ENCODE measurements at regions not wholly inside any gene's neighbourhood (a gene's known extent, or its start where the extent isn't known, plus 50 kb on each side); places are given as distances from the start of the nearest gene placed in this dataset.
"Not testable (repeated sequence)": the region's sequence is repeated elsewhere in the genome, so short reads cannot be mapped to it uniquely, and the experiment has no call there.

DNA sequence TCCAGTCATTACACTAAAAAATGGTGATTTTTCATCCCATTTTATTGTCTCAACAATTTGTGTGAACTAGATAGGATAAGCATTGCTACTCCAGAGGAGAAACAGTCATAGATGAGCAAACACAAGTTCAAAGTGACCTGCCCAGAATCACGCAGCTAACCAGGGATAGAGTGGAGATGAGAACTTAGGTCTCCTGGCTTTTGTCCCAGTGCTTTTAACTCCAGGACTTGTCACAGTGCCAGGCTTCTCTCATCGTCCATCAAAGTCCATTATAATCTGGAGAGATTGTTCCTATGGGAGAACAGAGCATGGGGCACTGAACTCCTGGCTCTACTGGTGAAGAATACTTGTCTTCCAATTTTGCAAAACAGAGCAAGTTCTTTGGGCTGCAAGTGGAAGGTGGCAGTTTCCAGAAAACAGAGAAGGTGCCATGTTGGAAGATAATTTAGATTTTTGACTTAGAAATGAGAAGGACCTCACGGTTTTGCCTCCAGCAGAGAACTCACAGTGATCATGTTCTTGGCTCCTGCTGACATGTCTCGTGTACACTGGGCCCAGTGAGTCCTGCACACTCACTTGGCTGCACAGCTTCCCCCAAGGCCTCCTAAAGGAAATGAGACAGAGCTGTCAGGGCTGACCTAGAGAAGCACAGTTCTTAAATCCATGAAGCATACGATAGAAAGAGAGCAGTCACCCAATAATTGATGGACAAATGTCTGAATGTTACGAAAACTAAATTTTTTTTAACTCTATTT is 322.9 kb upstream of the NRP1 start:
- H3K4me3 ChIP-seq (ENCODE audit: low read depth, poor library complexity, severe bottlenecking) = no peak overlapping the region
- 73 to 79% methylated on average over 6 of the region's 6 CpGs for WGBS, 2 donors
- no peak for TF ChIP-seq POLR2A (IDR thresholded peaks at IDR 0.05)
- TF ChIP-seq, protein P1, sequence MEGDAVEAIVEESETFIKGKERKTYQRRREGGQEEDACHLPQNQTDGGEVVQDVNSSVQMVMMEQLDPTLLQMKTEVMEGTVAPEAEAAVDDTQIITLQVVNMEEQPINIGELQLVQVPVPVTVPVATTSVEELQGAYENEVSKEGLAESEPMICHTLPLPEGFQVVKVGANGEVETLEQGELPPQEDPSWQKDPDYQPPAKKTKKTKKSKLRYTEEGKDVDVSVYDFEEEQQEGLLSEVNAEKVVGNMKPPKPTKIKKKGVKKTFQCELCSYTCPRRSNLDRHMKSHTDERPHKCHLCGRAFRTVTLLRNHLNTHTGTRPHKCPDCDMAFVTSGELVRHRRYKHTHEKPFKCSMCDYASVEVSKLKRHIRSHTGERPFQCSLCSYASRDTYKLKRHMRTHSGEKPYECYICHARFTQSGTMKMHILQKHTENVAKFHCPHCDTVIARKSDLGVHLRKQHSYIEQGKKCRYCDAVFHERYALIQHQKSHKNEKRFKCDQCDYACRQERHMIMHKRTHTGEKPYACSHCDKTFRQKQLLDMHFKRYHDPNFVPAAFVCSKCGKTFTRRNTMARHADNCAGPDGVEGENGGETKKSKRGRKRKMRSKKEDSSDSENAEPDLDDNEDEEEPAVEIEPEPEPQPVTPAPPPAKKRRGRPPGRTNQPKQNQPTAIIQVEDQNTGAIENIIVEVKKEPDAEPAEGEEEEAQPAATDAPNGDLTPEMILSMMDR (IDR thresholded peaks at IDR 0.05) = no peak
- DNase-seq (ENCODE audit: low spot score in 2 of 2) = no peak
- intact Hi-C loops (cut with DNase I; ENCODE audit: low total_unique reads) = no loop called here

- no peak for DNase-seq (ENCODE audit: low spot score in 2 of 2)
- intact Hi-C loops (cut with DNase I; ENCODE audit: low total_unique reads) = no loop called here
- H3K4me3 ChIP-seq (ENCODE audit: low read depth, poor library complexity, severe bottlenecking) = no peak overlapping the region
- 94 to 97% methylated on average over 3 of the region's 3 CpGs for WGBS, 2 donors
- TF ChIP-seq POLR2A (IDR thresholded peaks at IDR 0.05) = no peak
- TF ChIP-seq, protein P1 (IDR thresholded peaks at IDR 0.05) = no peak
These were observed 321.5 kb upstream of the NRP1 start for GRCh38 chr10:33655921-33656320.

GRCh38 chr10:33655165-33655815 is 320.8 kb upstream of the NRP1 start:
- H3K4me3 ChIP-seq (ENCODE audit: low read depth, poor library complexity, severe bottlenecking) = no peak overlapping the region
- intact Hi-C loops (cut with DNase I; ENCODE audit: low total_unique reads) = no loop called here
- WGBS, 2 donors = 76 to 82% methylated on average over 8 of the region's 8 CpGs
- DNase-seq (ENCODE audit: low spot score in 2 of 2) = no peak
- TF ChIP-seq, protein P1 (IDR thresholded peaks at IDR 0.05) = no peak
- TF ChIP-seq POLR2A (IDR thresholded peaks at IDR 0.05) = no peak

GRCh38 chr10:33653584-33654367 is 319.3 kb upstream of the NRP1 start:
- WGBS, 2 donors = 78 to 85% methylated on average over 7 of the region's 7 CpGs

GRCh38 chr10:33652870-33653269 is 318.4 kb upstream of the NRP1 start:
- no peak for TF ChIP-seq POLR2A (IDR thresholded peaks at IDR 0.05)
- TF ChIP-seq, protein P1 (IDR thresholded peaks at IDR 0.05) = no peak
- H3K4me3 ChIP-seq (ENCODE audit: low read depth, poor library complexity, severe bottlenecking) = no peak overlapping the region
- no peak for DNase-seq (ENCODE audit: low spot score in 2 of 2)
- 98 to 99% methylated on average over 3 of the region's 3 CpGs for WGBS, 2 donors
- intact Hi-C loops (cut with DNase I; ENCODE audit: low total_unique reads) = loop anchor here (2.0 kb wide), 1 partner anchor 30 kb away; no protein-coding TSS in a partner anchor

More at GRCh38 chr10:33653584-33654367, 319.3 kb upstream of the NRP1 start:
- intact Hi-C loops (cut with DNase I; ENCODE audit: low total_unique reads) = loop anchor here (2.0 kb wide), 1 partner anchor 31 kb away; no protein-coding TSS in a partner anchor
- TF ChIP-seq, protein P1 (IDR thresholded peaks at IDR 0.05) = no peak
- no peak for TF ChIP-seq POLR2A (IDR thresholded peaks at IDR 0.05)
- no peak for DNase-seq (ENCODE audit: low spot score in 2 of 2)
- no peak overlapping the region for H3K4me3 ChIP-seq (ENCODE audit: low read depth, poor library complexity, severe bottlenecking)

GRCh38 chr10:33650131-33650530 is 315.7 kb upstream of the NRP1 start:
- intact Hi-C loops (cut with DNase I; ENCODE audit: low total_unique reads); DNase-seq (ENCODE audit: low spot score in 2 of 2); H3K4me3 ChIP-seq (ENCODE audit: low read depth, poor library complexity, severe bottlenecking): not testable (repeated sequence)
- WGBS, 2 donors = 72 to 80% methylated on average over 2 of the region's 2 CpGs
